GM12878 (cell line): ENCODE measurements at regions not wholly inside any gene's neighbourhood (a gene's known extent, or its start where the extent isn't known, plus 50 kb on each side); places are given as distances from the start of the nearest gene placed in this dataset.

Experiments
- ATAC-seq: fragments of 200-7000 bp; cut with Tn5 transposase; 3 replicates; pipeline ENCODE4 v1.9.1; 2020; ENCODE audit warnings: mild to moderate bottlenecking, moderate library complexity
- BruUV-seq: library from RNA; stranded (reverse); fragments of 400-500 nt; replicated peaks from 2 replicates; lab custom pipeline; 2021; lab: Mats Ljungman, UMichigan
- CTCF ChIA-PET: fragments of 300-600 bp; sonication (Branson Sonifier 250); formaldehyde crosslinking; extraction: SDS; loops from one replicate; lab custom pipeline; 2021; ENCODE audit warnings: inconsistent platforms; lab: Yijun Ruan, JAX
- POLR2A ChIA-PET: fragments of 350-600 bp; formaldehyde crosslinking; extraction: SDS; loops from one replicate; lab custom pipeline; 2021; ENCODE audit warnings: inconsistent platforms; lab: Charles Lee
- RAD21 ChIA-PET: fragments of 300-600 bp; sonication (Branson Sonifier 250); formaldehyde crosslinking; loops from one replicate; lab custom pipeline; 2023; ENCODE audit warnings: antibody characterized with exemption; ENCODE audit not compliant: unreplicated experiment; lab: Charles Lee
- SMC1A ChIA-PET: fragments of 300-600 bp; sonication (Branson Sonifier 250); formaldehyde crosslinking; loops from one replicate; lab custom pipeline; 2023; ENCODE audit not compliant: unreplicated experiment, uncharacterized antibody; lab: Charles Lee
- DNase-seq: peaks from one replicate; pipeline ENCODE4 v3.0.0-alpha.2; 2011; ENCODE audit warnings: low read depth, low spot score
- FAIRE-seq: peaks from 3 replicates; lab custom pipeline; 2011; peaks lifted over from hg19 to GRCh38; lab: Jason Lieb, UNC
- H2AFZ ChIP-seq: 2 replicates; pipeline ENCODE4 v1.6.0; 2011; ENCODE audit warnings: low read depth, low read length, control low read depth; ENCODE audit not compliant: control insufficient read depth
- H3K27ac ChIP-seq: 2 replicates; pipeline ENCODE4 v1.5.1; 2011; ENCODE audit warnings: control low read depth; ENCODE audit not compliant: control insufficient read depth, insufficient read depth
- H3K27me3 ChIP-seq, 2 experiments: replicated peaks in 1 of 2; 2 replicates each; pipeline versions ENCODE4 v1.6.0 to v1.6.1; 2011; ENCODE audit warnings: low read length in 1 of 2; ENCODE audit not compliant: control insufficient read depth in 2 of 2, insufficient read depth in 2 of 2
- H3K36me3 ChIP-seq, 2 experiments: 2 replicates each; pipeline ENCODE4 v1.5.1; 2011; ENCODE audit warnings: low read length in 1 of 2; ENCODE audit not compliant: control insufficient read depth in 2 of 2, insufficient read depth in 2 of 2
- H3K4me1 ChIP-seq: 2 replicates; pipeline ENCODE4 v1.6.1; 2011; ENCODE audit warnings: mild to moderate bottlenecking, low read length, moderate library complexity, mixed read lengths; ENCODE audit not compliant: control insufficient read depth, insufficient read depth
- H3K4me2 ChIP-seq: 2 replicates; pipeline ENCODE4 v1.6.0; 2011; ENCODE audit warnings: control low read depth; ENCODE audit not compliant: control insufficient read depth, insufficient read depth
- H3K4me3 ChIP-seq: fragments of 200-600 bp; sonication (generic); 2 replicates; pipeline ENCODE4 v1.5.1; 2016
- H3K79me2 ChIP-seq: 2 replicates; pipeline ENCODE4 v1.6.0; 2011; ENCODE audit warnings: low read length; ENCODE audit not compliant: control insufficient read depth, insufficient read depth
- H3K9ac ChIP-seq: 2 replicates; pipeline ENCODE4 v1.8.0; 2011; ENCODE audit warnings: low read length, control low read depth, mixed read lengths; ENCODE audit not compliant: control insufficient read depth, insufficient read depth
- H3K9me3 ChIP-seq: replicated peaks from 3 replicates; pipeline ENCODE4 v1.5.1; 2011; ENCODE audit warnings: mild to moderate bottlenecking, low read length; ENCODE audit not compliant: control insufficient read depth, insufficient read depth
- H4K20me1 ChIP-seq: 2 replicates; pipeline ENCODE4 v1.6.0; 2011; ENCODE audit not compliant: control insufficient read depth, insufficient read depth
- EGR1 ChIP-seq, 2 experiments: IDR thresholded peaks; 1 replicate in 1 of 2; 2 replicates in 1 of 2; pipeline ENCODE4 v1.6.1; 2011 to 2012; ENCODE audit warnings: low read depth in 2 of 2, low read length in 2 of 2, borderline replicate concordance in 1 of 2, mild to moderate bottlenecking in 1 of 2, moderate library complexity in 1 of 2
- HDGF ChIP-seq: fragments of 450-650 bp; IDR thresholded peaks from 2 replicates; pipeline ENCODE4 v1.6.1; 2016; ENCODE audit warnings: antibody characterized with exemption
- RCOR1 ChIP-seq: conservative IDR thresholded peaks from 2 replicates; pipeline ENCODE4 v1.6.1; 2012; ENCODE audit warnings: low read depth, low read length, improper control_type of control experiment
- SREBF2 ChIP-seq: IDR thresholded peaks from 2 replicates; pipeline ENCODE4 v1.6.1; 2012; ENCODE audit warnings: mild to moderate bottlenecking, low read length
- STAT1 ChIP-seq: fragments of 450-650 bp; conservative IDR thresholded peaks from 2 replicates; pipeline ENCODE4 v1.6.1; 2014; ENCODE audit warnings: antibody characterized with exemption, mild to moderate bottlenecking
- WGBS: methylation state at CpG from one replicate; pipeline ENCODE4 v1.1.6; 2016; ENCODE audit warnings: low lambda C conversion rate; ENCODE audit not compliant: insufficient replicate concordance, insufficient coverage; ENCODE audit errors: missing lambda C conversion rate; 5-methylcytosine and 5-hydroxymethylcytosine counted together
- in situ Hi-C: fragments of 300-500 bp; cut with MboI; formaldehyde crosslinking; loops from 9 replicates; pipeline ENCODE4 v1.14.3; 2018; ENCODE audit warnings: mixed read lengths
- intact Hi-C: fragments of 100-400 bp; cut with micrococcal nuclease; formaldehyde crosslinking; loops from one replicate; pipeline ENCODE4 v1.14.2; 2022; ENCODE audit not compliant: unreplicated experiment

- Histone ChIP-seq H3K36me3 (no peaks in the 10 kb centered on the region), H3K79me2 (no peaks in the 10 kb centered on the region), H3K27me3 (no peaks in the 10 kb centered on the region), H3K4me1 (no peaks in the 10 kb centered on the region), H3K9me3 (no peaks in the 10 kb centered on the region), H3K4me3 (no peak overlapping the region), H3K4me2 (no peak overlapping the region), H3K9ac (no peak overlapping the region), H3K27ac (no peak overlapping the region), H4K20me1 (no peaks in the 10 kb centered on the region), H2AFZ (no peak overlapping the region)
- in situ Hi-C loops = no loop called here
- ATAC-seq (no peak), DNase-seq (no peak), FAIRE-seq (no peak)
- SMC1A ChIA-PET = no interaction called here
- POLR2A ChIA-PET = no interaction called here
- RAD21 ChIA-PET = no interaction called here
- WGBS = 46% methylated on average over 20 of the region's 20 CpGs
- TF ChIP-seq STAT1 = no peak
- TF ChIP-seq HDGF = no peak
- BruUV-seq = no TSS peak
- CTCF ChIA-PET = no interaction called here
- intact Hi-C loops = no loop called here
Measured at GRCh38 chr1:213727853-213728592, 259.8 kb upstream of the PROX1 start.

- Histone ChIP-seq H3K27ac (no peak overlapping the region), H3K79me2 (no peaks in the 10 kb centered on the region), H4K20me1 (no peaks in the 10 kb centered on the region)
- DNase-seq (no peak), FAIRE-seq (no peak)
- TF ChIP-seq RCOR1 (no peak), SREBF2 (no peak), EGR1 (IDR thresholded peaks at IDR 0.05; ENCODE audit: borderline replicate concordance in 1 of 2, low read depth in 2 of 2, low read length in 2 of 2) (no peak)
- TF ChIP-seq, all 136 proteins: peak for 0
- in situ Hi-C loops = no loop called here
- POLR2A ChIA-PET = no interaction called here
- Histone ChIP-seq H3K36me3 (no peaks in the 10 kb centered on the region), H3K4me3 (no peak overlapping the region), H3K4me1 (no peaks in the 10 kb centered on the region), H3K4me2 (no peak overlapping the region), H3K9me3 (no peaks in the 10 kb centered on the region), H3K9ac (no peak overlapping the region), H2AFZ (no peak overlapping the region), H3K27me3 (no peaks in the 10 kb centered on the region)
- CTCF ChIA-PET = no interaction called here
- SMC1A ChIA-PET = no interaction called here
- RAD21 ChIA-PET = no interaction called here
- WGBS = 54% methylated on average over 14 of the region's 15 CpGs
- ATAC-seq = no peak
- intact Hi-C loops = no loop called here
- BruUV-seq = no TSS peak
Measured at GRCh38 chr1:213728593-213729536, 258.9 kb upstream of the PROX1 start.
